ENCODE measurements at regions not wholly inside any gene's neighbourhood (a gene's known extent, or its start where the extent isn't known, plus 50 kb on each side); places are given as distances from the start of the nearest gene placed in this dataset.

- DNase-seq = no peak
Observed at GRCh38 chr7:125555916-125556315, 626.3 kb upstream of the POT1 start.

DNA sequence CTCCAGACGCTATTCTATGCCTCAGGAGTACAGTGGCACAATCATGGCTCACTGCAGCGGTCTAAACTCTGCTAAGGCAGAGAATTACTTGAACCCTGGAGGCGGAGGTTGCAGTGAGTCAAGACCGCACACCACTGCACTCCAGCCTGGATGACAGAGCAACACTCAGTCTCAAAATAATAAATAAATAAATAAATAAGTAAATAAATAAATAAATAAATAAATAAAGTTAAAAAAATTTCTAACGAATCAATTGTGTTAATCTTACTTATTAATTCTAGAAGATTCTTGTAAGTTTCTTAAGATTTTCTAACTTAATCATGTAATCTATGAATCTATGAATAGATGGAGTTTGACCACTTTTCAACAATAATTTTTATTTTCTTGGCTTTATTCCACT is 621.4 kb upstream of the POT1 start:
- DNase-seq = no peak

DNA sequence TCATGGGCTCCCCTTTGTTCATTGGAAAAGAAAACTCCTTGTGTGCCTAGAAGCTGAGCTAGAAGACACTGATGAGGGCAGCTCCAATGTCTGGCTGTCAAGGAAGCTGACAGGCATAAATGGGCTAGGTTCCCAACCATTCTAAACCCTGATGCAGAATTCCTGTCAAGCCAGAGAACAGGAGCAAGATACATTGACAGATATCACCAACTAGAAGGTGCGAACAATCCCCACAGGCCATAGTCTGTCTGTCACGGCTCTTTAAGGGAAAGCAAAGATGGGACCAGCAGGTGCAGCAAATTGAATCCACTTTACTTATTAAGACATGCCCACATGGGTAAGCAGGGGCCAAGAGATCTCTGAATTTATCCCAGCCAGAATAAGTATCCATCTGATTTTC is 617.9 kb upstream of the POT1 start:
- DNase-seq = no peak

DNA sequence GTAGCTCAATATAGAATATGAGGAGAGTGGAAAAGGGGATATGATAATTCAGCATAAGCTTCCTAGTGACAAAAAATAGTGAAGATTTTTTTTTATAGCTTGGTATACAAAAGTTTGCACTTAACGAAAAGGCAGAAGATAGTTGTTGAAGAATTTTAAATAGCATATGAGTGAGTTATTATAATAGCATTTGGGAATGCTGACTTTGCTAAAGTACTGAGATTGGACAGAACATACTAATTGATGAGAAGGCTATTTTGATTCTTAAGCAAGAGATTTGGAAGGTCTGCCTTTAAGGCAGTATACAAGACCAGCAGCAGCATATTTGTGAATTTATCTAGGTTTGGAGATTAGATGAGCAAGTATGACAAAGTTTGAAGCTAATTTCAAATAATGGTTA is 600.9 kb upstream of the POT1 start:
- no peak for DNase-seq

DNA sequence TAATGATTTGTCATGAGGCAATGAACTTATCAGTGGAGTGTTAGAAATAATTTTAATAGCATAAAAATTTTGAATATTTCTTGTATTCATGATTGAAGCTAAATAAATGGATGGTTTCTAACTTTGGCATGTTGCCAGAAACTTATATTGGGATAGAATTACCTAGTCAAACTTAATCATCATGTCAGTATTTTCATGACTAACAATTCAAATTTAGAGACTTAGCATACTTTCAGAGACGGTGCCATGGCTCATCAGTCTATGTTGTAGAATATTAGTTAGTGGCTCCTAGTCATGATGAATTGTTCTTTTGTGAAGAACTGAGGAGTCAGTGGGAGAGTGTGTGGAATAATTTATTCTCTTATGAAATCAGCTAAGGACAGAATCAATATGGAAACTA is 599.6 kb upstream of the POT1 start:
- DNase-seq = no peak

DNA sequence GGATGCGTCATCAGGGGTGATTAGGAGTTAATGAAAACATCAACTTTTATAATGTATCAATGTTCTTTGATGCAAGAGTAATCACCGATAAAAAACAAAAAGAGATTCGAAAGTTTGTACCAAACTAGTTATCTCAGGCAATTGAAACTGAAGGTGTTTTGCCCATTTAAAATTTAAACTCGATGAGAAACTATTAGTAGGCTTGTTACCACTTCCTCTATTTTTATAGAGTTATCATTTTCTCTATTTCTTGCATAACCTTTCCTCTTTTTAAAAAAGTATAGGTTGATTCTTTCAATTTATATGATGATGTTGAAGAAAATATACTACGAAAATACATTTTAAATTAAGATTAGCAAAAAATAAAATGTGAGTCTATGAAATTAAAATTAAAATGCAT is 597.3 kb upstream of the POT1 start:
- no peak for DNase-seq

GRCh38 chr7:125526092-125526491 is 596.5 kb upstream of the POT1 start:
- DNase-seq = no peak

DNA sequence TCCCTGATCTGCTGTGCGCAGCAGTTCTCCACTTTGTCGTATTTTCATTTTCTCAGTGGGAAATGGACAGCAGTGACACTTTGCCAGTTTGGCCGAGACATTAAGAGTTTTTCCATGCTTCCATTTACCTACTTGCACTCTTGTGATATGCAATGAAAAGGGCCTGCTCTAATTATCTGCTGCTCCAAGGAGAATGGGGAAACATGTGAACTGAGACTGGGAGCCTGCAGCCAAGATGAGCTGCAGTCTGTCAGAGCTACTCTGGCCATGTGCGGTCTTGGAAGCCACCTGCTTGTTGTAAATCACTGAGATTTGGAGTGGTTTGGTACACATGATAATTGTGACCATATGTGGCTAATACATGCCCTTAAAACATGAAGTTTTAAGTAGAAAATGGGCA is 586.6 kb upstream of the POT1 start:
- DNase-seq = no peak

- no peak for DNase-seq
Observed at GRCh38 chr7:125512373-125512772, 582.7 kb upstream of the POT1 start.

DNA sequence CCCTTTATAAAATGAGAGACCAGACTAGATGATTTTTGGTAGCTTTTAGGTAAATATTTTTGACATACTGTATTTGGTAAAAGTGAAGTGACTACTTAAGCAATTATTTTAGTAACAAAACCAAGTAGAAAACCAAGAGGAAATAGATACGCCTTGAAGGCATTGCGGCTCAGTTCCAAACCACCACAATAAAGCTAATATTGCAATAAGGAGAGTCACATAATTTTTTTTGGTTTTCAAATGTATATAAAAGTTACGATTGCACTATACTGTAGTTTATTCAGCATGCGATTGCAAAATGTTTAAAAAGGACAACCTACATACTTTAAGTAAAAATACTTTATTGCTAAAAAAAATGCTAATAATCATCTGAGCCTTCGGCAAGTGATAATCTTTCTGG is 581.7 kb upstream of the POT1 start:
- no peak for DNase-seq

DNA sequence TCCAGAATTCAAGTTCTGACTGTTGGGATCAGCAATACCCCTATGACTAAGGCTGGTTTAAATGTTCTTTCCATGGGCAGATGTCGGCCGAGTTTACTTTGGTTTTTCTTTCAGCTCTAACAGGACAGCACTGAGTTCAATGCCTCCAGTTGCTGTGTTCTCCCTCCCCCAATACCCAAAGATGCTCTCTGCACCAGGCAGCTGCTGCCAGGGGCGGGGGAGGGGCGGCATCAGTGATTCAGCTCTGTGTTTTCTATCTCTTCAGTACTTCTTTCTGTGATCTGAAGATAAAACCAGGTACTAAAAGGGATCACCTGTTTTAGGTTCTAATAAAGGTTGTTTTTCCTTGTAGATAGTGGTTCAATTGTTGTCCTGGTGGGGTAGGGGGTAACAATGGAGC is 576.7 kb upstream of the POT1 start:
- DNase-seq = no peak

- DNase-seq = no peak
Observed at GRCh38 chr7:125504848-125505247, 575.2 kb upstream of the POT1 start.

GRCh38 chr7:125495997-125496396 is 566.4 kb upstream of the POT1 start:
- no peak for DNase-seq

GRCh38 chr7:125492521-125492920 is 562.9 kb upstream of the POT1 start:
- no peak for DNase-seq

- DNase-seq = no peak
Observed at GRCh38 chr7:125491137-125491536, 561.5 kb upstream of the POT1 start.

DNA sequence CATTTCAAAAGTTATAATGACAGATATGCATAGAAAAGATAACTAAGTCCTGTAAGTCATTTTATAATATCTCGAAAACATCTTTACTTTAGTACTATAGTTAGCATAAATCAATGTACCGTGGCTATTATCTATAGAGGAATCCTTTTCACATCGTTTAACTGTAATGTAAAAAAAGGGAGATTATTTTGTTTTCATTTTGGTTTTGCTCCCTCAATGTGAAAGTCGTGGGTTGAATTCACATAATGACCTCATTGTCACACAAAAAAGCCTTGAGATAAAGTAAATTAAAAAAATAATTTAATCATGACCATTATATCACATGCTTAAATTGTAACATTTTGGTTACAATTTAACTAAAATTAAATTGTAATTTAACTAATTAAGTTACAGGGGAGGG is 560.5 kb upstream of the POT1 start:
- DNase-seq = no peak

- no peak for DNase-seq
Observed at GRCh38 chr7:125485223-125485622, 555.6 kb upstream of the POT1 start.

GRCh38 chr7:125484755-125485154 is 555.1 kb upstream of the POT1 start:
- no peak for DNase-seq

DNA sequence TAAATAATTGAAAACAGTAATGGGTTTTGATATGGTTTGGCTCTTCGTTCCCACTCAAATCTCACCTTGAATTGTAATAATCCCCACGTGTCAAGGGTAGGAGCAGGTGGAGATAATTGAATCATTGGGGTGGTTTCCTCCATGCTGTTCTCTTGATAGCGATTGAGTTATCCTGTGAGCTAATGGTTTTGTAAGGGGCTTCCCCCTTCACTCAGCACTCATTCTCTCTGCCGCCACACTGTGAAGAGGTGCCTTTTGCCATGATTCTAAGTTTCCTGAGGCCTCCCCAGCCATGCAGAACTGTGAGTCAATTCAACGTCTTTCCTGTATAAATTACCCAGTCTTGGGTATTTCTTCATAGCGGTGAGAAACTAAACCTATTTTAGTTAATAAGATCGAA is 551.7 kb upstream of the POT1 start:
- no peak for DNase-seq

- DNase-seq = no peak
Observed at GRCh38 chr7:125480762-125481161, 551.1 kb upstream of the POT1 start.

DNA sequence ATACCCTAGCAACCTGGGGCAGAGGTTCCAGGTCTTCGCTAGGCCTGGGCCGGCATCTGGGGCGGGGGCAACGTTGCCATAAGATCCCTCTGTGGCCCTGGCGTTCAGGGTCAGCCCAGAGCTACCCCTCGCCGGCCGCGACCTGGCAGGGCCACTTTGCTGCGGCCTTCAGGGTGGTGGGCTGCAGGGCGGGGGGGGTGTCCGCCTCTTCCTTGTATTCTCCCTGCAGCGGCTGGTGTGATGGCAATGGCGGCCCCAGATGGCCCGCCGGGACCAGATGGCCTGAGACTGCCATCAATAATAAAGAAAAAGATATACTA is 539.2 kb upstream of the POT1 start:
- DNase-seq = no peak

DNA sequence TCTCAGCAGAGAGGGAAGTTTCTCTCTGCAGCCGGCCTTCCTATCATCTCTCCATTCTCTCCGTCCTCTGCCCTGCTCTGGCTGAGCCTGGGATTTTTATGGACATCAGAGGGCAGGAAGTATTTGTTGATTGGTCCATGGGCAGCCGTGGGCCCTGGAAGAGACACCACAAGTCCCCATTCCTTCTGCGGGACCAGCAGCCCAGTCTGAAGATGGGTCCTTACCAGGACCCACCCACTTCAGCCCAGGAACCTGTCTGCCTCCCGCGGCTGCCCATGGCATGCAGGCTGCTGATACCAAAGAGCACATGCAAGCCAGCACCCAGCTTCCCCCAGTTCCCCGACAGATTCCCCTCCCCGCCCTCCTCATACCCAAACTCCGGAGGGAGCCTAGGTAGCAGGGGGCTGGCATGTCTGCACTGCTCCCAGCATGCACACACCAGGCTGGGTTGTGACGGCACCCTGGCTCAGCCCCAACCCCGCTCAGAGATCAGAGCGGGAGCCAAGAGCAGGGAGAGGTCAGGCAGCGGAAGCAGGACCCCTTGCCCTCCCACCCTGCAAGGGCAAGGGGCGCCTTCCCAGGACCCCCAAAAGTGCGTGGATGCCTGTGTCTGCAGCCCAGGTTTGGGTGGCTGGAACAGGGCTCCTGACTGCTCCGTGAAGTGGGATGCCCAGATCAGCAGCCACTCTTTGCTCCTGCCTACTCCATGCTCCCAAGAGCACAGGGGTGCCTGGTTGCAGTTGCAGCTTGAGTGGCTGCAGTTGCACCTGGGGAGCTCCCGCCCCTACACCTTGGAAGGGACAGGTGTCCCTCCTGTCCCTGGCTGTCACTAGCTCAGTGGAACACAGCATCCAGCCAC is 538.6 kb upstream of the POT1 start:
- DNase-seq = no peak

DNA sequence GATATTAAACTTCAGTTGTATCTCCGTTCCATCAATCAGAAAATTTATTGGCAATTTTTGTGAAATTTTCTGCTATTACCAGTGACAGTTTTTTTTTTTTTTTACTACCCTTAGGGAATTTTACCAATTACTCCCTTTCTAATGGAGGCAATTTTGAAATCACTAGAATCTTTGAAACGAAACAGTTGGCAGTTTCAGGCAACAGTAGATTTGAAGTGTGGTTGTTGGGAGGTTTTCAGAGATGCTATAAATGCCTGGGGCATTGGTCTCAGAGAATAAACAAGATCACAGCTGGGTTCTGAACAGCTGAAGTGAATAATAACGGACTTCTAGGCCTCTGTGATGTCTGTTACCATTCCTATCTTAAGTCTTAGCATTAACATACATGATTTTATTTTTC is 535.9 kb upstream of the POT1 start:
- no peak for DNase-seq

DNA sequence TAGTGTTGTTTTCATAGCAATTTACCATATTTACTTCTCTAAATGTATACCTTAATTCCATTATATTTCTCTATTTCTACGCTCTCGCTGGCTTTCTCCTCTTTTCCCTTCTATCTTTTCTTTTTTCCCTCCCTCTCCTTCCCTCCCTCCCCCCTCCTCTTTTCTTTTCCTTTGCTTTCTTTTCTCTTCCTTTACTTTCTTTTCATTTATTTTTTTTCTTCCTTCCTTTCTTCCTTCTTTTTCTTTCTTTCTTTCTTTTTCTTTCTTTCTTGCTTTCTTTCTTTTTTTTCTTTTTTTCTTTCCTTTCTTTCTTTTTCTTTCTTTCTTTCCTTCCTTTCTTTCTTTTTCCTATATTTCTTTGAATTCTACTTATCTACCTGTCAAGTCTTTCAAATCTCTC is 533.0 kb upstream of the POT1 start:
- DNase-seq = no peak

DNA sequence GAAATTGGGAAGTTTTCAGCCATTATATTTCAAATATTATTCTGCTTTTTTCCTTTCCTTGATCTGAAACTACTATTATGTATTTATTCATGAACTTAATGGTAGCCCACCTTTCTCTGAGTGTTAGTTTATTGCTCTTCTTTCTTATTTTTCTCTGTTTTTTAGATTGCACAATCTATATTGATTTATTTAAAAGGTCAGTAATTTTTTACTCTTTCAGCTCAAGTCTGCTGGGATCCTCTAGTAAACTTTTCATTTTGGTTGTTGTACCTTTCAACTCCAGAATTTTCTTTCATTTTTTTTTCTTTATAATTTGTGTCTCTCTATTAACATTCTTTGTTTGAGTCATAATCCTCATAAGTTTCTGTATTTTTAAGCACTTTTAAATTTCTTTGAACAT is 529.4 kb upstream of the POT1 start:
- DNase-seq = no peak

GRCh38 chr7:125450749-125451148 is 521.1 kb upstream of the POT1 start:
- no peak for DNase-seq
